Mucosa of descending colon (tissue), 3 donors: ENCODE measurements at regions not wholly inside any gene's neighbourhood (a gene's known extent, or its start where the extent isn't known, plus 50 kb on each side); places are given as distances from the start of the nearest gene placed in this dataset.

Experiments used
- ATAC-seq: fragments of 200-7000 bp; cut with Tn5 transposase; one replicate; pipeline ENCODE4 v1.9.1; 2020; ENCODE audit warnings: mild to moderate bottlenecking, moderate library complexity
- DNase-seq, 3 donors: peaks; one replicate each; pipeline ENCODE4 v3.0.0-alpha.2; 2020
- H3K36me3 ChIP-seq: fragments of 200-600 bp; one replicate; pipeline ENCODE4 v1.8.0; 2021; ENCODE audit warnings: low read depth, mild to moderate bottlenecking
- H3K4me1 ChIP-seq: fragments of 200-600 bp; one replicate; pipeline ENCODE4 v1.8.0; 2021; ENCODE audit warnings: low read depth, mild to moderate bottlenecking
- H3K4me3 ChIP-seq: fragments of 200-600 bp; one replicate; pipeline ENCODE4 v1.8.0; 2021; ENCODE audit warnings: mild to moderate bottlenecking
- H3K9me3 ChIP-seq: fragments of 200-600 bp; one replicate; pipeline ENCODE4 v1.8.0; 2021; ENCODE audit warnings: mild to moderate bottlenecking
- intact Hi-C, 2 donors: fragments of 100-400 bp; cut with DNase I in 1 of 2; cut with micrococcal nuclease in 1 of 2; formaldehyde crosslinking; loops; one replicate each; pipeline versions ENCODE4 v1.11.0 to v1.11.1; 2022; cut with DNase I, micrococcal nuclease
- TF ChIP-seq, protein P1 (sequence below): fragments of 200-600 bp; IDR thresholded peaks from one replicate; pipeline ENCODE4 v1.8.0; 2022; ENCODE audit warnings: antibody characterized with exemption, mild to moderate bottlenecking
- donor health status: DM: no; HTN: no; CAD: no; lungs with moderate emphysema.
- donor health status: DM: no; HTN: no; CAD: no.
- donor health status: DM: no; HTN: yes; CAD: no.

DNA sequence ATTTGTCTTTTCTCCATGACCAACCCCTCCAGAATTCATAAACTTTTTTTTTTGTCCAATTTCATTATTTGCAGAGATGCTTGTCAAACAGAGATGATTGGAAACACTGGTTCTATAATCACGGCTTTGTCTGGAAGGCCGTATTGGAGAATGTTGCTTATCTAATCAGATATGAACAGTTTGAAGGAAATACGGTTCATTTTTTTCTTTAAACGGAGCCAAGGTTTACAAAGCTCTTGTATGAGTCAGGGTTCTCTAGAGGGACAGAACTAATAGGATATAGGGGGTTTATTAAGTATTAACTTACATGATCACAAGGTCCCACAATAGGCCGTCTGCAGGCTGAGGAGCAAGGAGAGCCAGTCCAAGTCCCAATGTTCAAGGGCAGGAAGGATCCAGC, 1415.8 kb downstream of the C4orf33 start:
- no peak for ATAC-seq
- intact Hi-C loops, result no loop called here
- TF ChIP-seq, protein P1, sequence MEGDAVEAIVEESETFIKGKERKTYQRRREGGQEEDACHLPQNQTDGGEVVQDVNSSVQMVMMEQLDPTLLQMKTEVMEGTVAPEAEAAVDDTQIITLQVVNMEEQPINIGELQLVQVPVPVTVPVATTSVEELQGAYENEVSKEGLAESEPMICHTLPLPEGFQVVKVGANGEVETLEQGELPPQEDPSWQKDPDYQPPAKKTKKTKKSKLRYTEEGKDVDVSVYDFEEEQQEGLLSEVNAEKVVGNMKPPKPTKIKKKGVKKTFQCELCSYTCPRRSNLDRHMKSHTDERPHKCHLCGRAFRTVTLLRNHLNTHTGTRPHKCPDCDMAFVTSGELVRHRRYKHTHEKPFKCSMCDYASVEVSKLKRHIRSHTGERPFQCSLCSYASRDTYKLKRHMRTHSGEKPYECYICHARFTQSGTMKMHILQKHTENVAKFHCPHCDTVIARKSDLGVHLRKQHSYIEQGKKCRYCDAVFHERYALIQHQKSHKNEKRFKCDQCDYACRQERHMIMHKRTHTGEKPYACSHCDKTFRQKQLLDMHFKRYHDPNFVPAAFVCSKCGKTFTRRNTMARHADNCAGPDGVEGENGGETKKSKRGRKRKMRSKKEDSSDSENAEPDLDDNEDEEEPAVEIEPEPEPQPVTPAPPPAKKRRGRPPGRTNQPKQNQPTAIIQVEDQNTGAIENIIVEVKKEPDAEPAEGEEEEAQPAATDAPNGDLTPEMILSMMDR, result no peak
- DNase-seq, result no peak
- Histone ChIP-seq H3K9me3 (no peaks in the 10 kb centered on the region), H3K4me3 (no peak overlapping the region), H3K36me3 (no peaks in the 10 kb centered on the region), H3K4me1 (no peaks in the 10 kb centered on the region)

DNA sequence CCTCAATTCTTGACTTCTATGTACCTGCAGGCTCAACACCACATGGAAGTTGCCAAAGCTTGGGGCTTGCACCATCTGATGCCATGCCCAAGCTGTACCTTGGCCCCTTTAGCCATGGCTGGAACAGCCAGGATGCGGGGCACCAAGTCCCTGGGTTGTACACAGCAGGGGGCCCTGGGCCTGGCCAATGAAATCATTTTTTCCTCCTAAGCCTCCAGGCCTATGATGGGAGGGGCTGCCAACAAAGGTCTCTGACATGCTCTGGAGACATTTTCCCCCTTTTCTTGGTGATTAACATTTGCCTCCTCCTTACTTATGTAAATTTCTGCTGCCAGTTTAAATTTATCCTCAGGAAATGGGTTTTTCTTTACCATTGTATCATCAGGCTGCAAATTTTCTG, 1428.1 kb downstream of the C4orf33 start:
- Histone ChIP-seq H3K4me1 (no peaks in the 10 kb centered on the region), H3K36me3 (no peaks in the 10 kb centered on the region), H3K4me3 (no peak overlapping the region), H3K9me3 (peaks cover 21% of the 10 kb centered on the region)
- ATAC-seq (no peak), DNase-seq (no peak)
- intact Hi-C loops, result no loop called here
- TF ChIP-seq, protein P1, result no peak

DNA sequence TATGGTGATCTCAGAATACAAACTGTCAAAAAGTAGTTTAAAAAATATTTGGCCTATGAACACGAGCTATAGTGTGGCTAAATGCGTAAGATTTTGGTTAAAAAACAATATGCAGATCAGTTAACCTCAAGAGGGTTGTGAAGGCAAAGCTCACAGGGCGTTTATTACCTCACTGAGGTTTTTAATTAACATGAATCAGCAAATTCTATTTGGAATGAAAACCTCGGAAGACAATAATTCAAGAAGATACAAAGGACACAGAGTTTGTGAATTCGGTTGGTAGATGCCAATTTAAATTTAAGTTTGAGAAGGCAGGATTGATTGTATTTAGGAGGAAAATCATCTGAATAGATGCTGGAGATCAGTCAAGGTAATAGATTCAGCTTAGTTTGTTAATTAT, 1434.6 kb downstream of the C4orf33 start:
- TF ChIP-seq, protein P1, result no peak
- Histone ChIP-seq H3K4me3 (no peak overlapping the region), H3K4me1 (no peaks in the 10 kb centered on the region), H3K9me3 (peaks cover 3% of the 10 kb centered on the region), H3K36me3 (no peaks in the 10 kb centered on the region)
- DNase-seq (no peak), ATAC-seq (no peak)
- intact Hi-C loops, result no loop called here

DNA sequence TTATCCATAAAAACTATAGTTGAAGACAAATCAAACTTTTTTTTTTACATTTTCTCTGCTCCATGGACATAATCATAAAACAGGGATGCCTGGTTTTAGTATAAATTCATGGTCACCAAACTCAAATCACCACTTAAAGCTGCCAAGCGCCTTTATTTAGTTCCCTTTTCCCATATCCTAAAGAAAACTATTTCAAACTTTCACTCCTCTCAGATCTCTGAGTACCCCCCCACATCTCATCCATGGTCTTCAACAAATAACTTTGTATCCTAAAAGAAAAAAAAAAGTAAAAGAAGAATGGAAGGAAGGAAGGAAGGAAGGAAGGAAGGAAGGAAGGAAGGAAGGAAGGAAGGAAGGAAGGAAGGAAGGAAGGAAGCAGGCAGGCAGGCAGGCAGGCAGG, 1438.7 kb downstream of the C4orf33 start:
- no peak for DNase-seq
- intact Hi-C loops, result no loop called here
- no peak for ATAC-seq
- Histone ChIP-seq H3K4me1 (no peaks in the 10 kb centered on the region), H3K4me3 (no peak overlapping the region), H3K9me3 (no peaks in the 10 kb centered on the region), H3K36me3 (no peaks in the 10 kb centered on the region)
- TF ChIP-seq, protein P1, result no peak

DNA sequence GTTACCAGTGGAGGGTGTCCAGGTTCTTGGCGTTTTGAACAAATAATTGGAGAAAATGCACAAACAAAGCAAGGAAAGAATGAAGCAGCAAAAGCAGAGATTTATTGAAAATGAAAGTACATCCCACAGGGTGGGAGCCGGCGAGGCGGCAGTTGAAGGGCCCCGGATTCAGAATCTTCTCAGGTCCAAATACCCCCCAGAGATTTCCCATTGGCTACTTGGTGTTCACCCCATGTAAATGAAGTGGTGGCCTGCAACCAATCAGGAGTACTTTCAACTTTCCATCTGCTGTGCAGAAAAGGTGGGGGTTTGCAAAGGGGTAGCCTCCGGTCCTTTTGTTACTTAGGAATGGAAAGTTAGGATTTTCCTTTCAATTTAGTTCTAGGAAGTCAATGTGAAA, 1447.0 kb downstream of the C4orf33 start:
- intact Hi-C loops, result no loop called here
- Histone ChIP-seq H3K36me3 (no peaks in the 10 kb centered on the region), H3K4me1 (no peaks in the 10 kb centered on the region), H3K9me3 (no peaks in the 10 kb centered on the region), H3K4me3 (no peak overlapping the region)
- ATAC-seq, result no peak
- DNase-seq, result no peak
- TF ChIP-seq, protein P1, result no peak

DNA sequence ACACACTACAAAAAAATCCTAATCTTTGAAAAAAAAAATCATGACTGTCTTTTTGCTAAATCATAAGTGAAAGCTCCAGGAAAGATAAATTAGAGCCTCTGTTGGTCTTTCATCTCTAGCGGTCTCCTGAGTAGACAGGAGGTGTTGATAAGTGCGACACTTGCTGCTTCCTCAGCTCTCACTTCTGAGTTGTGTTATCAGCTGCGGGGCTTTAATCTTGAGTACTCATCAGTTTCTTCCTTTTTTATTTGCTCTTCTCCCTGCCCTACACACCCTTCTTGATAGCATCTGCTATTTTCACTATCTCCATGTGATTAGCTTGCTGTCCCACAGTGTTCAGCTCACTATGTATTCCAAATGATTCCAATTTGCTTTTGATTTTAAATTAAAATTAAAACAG, 1449.2 kb downstream of the C4orf33 start:
- intact Hi-C loops, result no loop called here
- H3K36me3 ChIP-seq, result no peaks in the 10 kb centered on the region
- DNase-seq, result no peak

More for the DNA sequence above, 1449.2 kb downstream of the C4orf33 start:
- H3K4me1 ChIP-seq, result no peaks in the 10 kb centered on the region
- no peaks in the 10 kb centered on the region for H3K9me3 ChIP-seq
- ATAC-seq, result no peak
- TF ChIP-seq, protein P1, result no peak
- no peak overlapping the region for H3K4me3 ChIP-seq
